Subcutaneous abdominal adipose tissue (tissue), 5 donors: ENCODE measurements at regions not wholly inside any gene's neighbourhood (a gene's known extent, or its start where the extent isn't known, plus 50 kb on each side); places are given as distances from the start of the nearest gene placed in this dataset.

ENCODE experiments used
- H3K27ac ChIP-seq: one replicate; pipeline ENCODE4 v1.7.0; 2013; ENCODE audit warnings: low read depth, mild to moderate bottlenecking, inconsistent platforms, low read length, moderate library complexity
- H3K27me3 ChIP-seq, 5 donors: one replicate each; pipeline ENCODE4 v1.7.0; 2013; ENCODE audit warnings: low read length in 5 of 5, inconsistent platforms in 1 of 5; ENCODE audit not compliant: control insufficient read depth in 5 of 5, insufficient read depth in 4 of 5
- H3K36me3 ChIP-seq, 5 donors: one replicate each; pipeline ENCODE4 v1.7.0; 2013; ENCODE audit warnings: low read length in 5 of 5; ENCODE audit not compliant: control insufficient read depth in 5 of 5, insufficient read depth in 5 of 5
- H3K4me1 ChIP-seq, 5 donors: one replicate each; pipeline ENCODE4 v1.7.0; 2013; ENCODE audit warnings: low read length in 5 of 5, mild to moderate bottlenecking in 3 of 5, moderate library complexity in 1 of 5; ENCODE audit not compliant: control insufficient read depth in 5 of 5, insufficient read depth in 5 of 5
- H3K4me3 ChIP-seq, 5 donors: one replicate each; pipeline ENCODE4 v1.7.0; 2013; ENCODE audit warnings: low read length in 5 of 5, low read depth in 1 of 5
- H3K9ac ChIP-seq, 5 donors: one replicate each; pipeline ENCODE4 v1.7.0; 2013; ENCODE audit warnings: low read length in 5 of 5, mild to moderate bottlenecking in 4 of 5, moderate library complexity in 3 of 5
- H3K9me3 ChIP-seq, 5 donors: one replicate each; pipeline ENCODE4 v1.7.0; 2013; ENCODE audit warnings: low read length in 5 of 5; ENCODE audit not compliant: control insufficient read depth in 5 of 5
- donor health status: healthy.
- donor health status: healthy.
- donor health status: healthy.
- donor health status: healthy.
- donor health status: healthy.

DNA sequence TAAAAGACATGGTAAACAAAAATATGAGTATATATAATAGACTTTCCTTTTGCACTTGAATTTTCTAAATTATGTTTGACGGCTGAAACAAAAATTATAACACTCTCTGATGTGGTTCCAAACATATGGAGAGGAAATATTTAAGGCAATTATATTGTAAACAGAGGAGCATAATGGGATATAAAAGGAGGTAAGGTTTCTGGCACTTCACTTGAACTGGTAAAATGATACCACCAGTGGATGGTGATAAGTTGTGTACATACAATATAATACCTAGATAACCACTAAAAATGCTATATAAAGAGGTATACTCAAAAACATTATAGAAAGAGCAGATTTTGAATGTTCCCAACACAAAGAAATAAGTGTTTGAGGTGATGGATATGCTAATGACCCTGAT is 192.9 kb upstream of the RAD23B start:
- Histone ChIP-seq H3K9me3 (peaks cover 0 to 5% (median 0%) of the 10 kb centered on the region in 5 donors), H3K9ac (no peak overlapping the region), H3K27ac (no peak overlapping the region)

DNA sequence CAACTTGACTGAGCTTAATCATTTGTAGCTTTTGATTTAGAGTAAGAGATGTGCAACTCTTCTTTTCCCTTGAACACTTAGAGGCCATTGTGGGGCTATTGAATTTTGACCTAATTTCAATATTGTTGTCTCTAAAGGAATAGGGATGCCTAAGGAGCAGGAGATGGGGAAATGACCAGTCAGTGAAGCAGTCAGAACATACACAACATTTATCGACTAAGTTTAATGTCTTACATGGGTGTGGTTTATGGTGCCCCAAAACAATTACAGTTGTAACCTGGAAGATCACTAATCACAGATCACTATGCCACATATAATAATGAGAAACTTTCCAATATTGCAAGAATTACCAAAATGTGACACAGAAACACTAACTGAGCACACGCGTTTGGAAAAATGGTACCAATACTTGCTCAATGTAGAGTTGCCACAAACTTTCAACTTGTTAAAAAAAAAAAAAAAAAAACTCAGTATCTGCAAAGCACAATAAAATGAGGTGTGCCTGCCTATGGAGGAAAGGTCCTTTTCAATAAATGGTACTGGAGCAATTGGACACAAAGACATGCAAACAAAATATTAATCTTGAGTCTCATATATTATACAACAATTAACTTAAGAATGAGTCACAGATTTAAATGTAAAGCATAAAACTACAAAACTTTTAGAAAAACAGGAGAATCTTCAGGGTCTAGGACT is 189.6 kb upstream of the RAD23B start:
- Histone ChIP-seq H3K9ac (no peak overlapping the region), H3K4me3 (no peak overlapping the region), H3K27ac (no peak overlapping the region), H3K9me3 (peaks cover 0 to 5% (median 0%) of the 10 kb centered on the region in 5 donors), H3K27me3 (no peaks in the 10 kb centered on the region), H3K4me1 (no peaks in the 10 kb centered on the region), H3K36me3 (peaks cover 0 to 3% (median 0%) of the 10 kb centered on the region in 5 donors)

More for the DNA sequence above, 192.9 kb upstream of the RAD23B start:
- no peaks in the 10 kb centered on the region for H3K4me1 ChIP-seq
- no peaks in the 10 kb centered on the region for H3K27me3 ChIP-seq
- peaks cover 0 to 3% (median 0%) of the 10 kb centered on the region in 5 donors for H3K36me3 ChIP-seq
- H3K4me3 ChIP-seq = no peak overlapping the region

DNA sequence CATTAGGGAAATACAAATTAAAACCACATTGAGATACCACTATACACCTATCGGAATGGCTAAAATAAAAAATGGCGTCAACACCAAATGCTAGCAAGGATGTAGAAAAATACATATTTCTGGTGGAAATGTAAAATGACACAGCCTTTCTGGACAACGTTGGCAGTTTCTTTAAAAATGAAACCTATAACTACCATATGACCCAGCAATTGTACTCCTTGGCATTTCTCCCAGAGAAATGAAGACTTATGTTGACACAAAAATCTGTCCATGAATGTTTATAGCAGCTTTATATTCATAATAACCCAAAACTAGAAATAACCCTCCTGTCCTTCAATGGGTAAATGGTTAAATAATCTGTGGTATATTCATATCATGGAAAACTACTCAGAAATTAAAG is 188.7 kb upstream of the RAD23B start:
- Histone ChIP-seq H3K9me3 (peaks cover 0 to 5% (median 0%) of the 10 kb centered on the region in 5 donors), H3K27ac (no peak overlapping the region)

DNA sequence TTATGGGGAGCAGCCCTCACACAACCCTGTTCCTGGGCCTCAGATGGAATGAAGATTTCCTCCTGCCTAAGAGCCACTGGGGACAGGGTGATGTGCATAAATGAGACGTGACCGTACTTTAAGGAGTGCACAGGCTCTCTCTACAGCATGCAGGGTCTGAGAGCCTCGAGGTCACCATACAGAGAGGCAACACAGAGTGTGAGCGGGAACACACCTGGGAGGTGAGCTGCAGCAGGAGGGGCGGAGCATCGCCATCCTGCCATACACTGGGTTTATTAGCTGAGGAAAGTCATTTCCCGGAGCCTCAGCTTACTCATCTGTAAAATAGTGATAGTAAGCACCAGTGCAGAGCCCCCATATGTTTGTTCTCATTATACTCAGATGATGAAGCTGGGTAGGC is 182.5 kb upstream of the RAD23B start:
- H3K27me3 ChIP-seq = no peaks in the 10 kb centered on the region
- H3K4me3 ChIP-seq = no peak overlapping the region
- no peak overlapping the region for H3K9ac ChIP-seq
- H3K9me3 ChIP-seq = no peaks in the 10 kb centered on the region
- H3K36me3 ChIP-seq = no peaks in the 10 kb centered on the region
- no peak overlapping the region for H3K27ac ChIP-seq
- no peaks in the 10 kb centered on the region for H3K4me1 ChIP-seq

More for the DNA sequence above, 188.7 kb upstream of the RAD23B start:
- Histone ChIP-seq H3K9ac (no peak overlapping the region), H3K4me1 (no peaks in the 10 kb centered on the region), H3K36me3 (peaks cover 0 to 3% (median 0%) of the 10 kb centered on the region in 5 donors), H3K4me3 (no peak overlapping the region), H3K27me3 (no peaks in the 10 kb centered on the region)

DNA sequence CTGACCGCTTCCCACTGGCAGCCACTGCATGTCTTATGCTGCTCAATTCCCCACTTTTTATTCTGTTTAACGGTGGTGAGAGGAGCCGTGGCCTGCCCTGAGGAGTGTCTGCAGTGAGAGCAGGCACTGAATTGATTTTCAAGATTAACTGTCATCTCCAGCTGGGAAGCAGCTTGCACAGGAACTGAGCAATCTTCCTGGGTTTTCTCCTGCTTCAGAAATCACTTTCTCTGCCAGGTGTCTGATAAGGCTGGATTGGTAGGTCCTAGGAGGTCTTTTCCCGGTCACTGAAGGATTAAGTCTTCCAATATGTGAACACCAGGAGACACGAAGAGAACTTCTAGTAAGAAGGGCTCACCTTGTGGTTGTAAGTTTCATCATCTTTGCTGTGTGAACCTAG is 181.1 kb upstream of the RAD23B start:
- Histone ChIP-seq H3K4me1 (no peaks in the 10 kb centered on the region), H3K4me3 (no peak overlapping the region), H3K9me3 (no peaks in the 10 kb centered on the region), H3K36me3 (no peaks in the 10 kb centered on the region), H3K27me3 (no peaks in the 10 kb centered on the region), H3K9ac (no peak overlapping the region), H3K27ac (no peak overlapping the region)

DNA sequence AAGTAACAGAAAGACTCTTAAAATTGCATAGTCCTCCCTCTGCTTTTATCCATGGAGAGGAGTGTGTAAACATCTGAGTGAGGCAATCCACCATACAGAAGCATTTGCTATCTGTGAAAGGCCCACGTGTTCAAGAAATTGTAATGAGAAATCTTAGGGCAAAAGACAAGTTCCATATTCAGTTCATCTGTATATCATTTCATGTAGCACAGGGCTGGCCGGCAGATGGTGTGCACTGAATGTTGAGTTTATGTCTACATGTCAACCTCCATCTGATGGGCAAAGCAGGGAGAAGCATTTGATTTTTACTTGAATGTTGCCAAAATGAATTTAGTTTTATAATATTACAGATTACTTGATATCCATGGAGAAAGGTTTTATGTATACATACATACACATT is 179.5 kb upstream of the RAD23B start:
- Histone ChIP-seq H3K9me3 (no peaks in the 10 kb centered on the region), H3K27ac (no peak overlapping the region), H3K9ac (no peak overlapping the region)

DNA sequence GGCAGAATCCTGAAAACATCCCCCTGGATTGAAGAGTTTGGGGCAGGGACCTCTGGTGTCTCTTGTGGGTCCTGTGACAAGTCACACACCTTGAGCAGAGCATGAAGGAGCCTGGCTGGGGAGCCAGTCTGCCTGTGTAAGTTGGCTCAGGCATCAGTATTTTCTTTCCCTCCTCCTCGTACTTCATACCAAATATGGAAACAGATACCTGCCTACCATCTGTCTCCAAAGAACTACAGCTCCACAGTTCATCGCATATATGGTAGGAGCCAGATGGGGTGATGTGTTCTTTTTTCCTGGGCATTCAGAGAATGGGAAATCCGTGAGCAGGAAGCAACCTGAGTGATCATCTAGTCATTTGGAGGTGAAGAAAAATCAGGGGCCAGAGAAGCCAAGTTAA is 177.3 kb upstream of the RAD23B start:
- H3K4me3 ChIP-seq = no peak overlapping the region
- H3K27me3 ChIP-seq = no peaks in the 10 kb centered on the region
- no peak overlapping the region for H3K27ac ChIP-seq
- H3K4me1 ChIP-seq = peaks cover 0 to 4% (median 0%) of the 10 kb centered on the region in 5 donors
- H3K9me3 ChIP-seq = no peaks in the 10 kb centered on the region
- H3K36me3 ChIP-seq = no peaks in the 10 kb centered on the region
- H3K9ac ChIP-seq = no peak overlapping the region

More for the DNA sequence above, 179.5 kb upstream of the RAD23B start:
- H3K36me3 ChIP-seq = no peaks in the 10 kb centered on the region
- no peaks in the 10 kb centered on the region for H3K4me1 ChIP-seq
- H3K4me3 ChIP-seq = no peak overlapping the region
- H3K27me3 ChIP-seq = no peaks in the 10 kb centered on the region

DNA sequence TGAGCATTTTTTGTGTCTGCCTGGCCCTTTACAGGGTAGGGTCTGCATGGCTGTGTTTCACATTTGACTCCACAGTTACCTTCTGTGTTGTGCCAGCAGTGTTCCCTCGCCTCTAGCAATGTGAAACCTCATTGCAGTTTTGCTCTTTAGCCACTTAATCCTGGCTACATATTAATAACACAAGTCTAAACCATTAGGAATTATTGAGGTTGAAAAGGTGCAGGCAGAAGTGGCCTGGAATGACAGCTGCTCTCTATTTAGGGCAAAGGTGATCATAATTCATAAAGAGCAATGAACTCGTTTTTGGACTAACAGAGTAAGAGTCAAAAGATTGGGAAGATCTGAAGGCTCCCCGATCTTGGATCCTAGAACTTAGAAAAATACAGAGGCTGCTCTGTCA is 176.7 kb upstream of the RAD23B start:
- Histone ChIP-seq H3K9me3 (no peaks in the 10 kb centered on the region), H3K27me3 (peaks cover 0 to 3% (median 0%) of the 10 kb centered on the region in 5 donors), H3K27ac (no peak overlapping the region), H3K4me3 (no peak overlapping the region), H3K4me1 (peaks cover 0 to 6% (median 0%) of the 10 kb centered on the region in 5 donors), H3K9ac (no peak overlapping the region), H3K36me3 (no peaks in the 10 kb centered on the region)

DNA sequence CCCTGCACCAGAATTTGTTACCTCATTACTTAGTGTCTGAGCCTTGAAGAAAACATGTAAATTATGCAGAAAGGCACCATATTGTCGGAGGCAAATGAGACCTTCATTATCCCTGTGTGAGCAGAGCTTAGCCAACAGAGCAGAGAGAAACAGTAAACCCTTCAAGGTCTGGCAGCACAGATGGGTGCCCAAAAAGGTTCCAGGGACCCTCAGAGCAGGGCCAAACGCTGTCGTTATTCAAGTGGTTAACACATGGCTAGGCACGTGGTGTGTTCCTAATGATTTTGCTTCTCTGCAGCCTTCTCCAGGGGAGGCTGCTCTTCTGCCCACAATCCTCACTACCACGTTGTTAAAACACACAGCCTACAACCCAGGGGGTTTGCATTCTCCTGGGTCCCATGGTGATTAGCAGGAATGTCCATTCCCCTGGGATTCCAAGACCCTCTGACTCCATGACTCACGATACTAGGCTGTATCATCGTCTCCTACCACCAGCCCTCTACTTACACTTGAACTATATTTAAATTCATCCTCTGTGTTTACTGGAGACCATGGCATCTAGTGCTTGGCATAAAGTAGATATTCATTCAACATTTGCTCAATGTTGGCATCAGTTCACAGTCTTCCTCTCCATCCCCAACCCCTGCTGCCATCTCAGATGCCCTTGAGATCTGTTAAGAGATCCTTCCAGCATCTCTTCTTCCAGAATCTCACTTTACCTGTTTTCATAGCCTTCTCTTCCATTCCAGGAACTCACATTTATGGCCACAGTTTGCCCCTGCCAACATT is 174.5 kb upstream of the RAD23B start:
- peaks cover 0 to 3% (median 0%) of the 10 kb centered on the region in 5 donors for H3K27me3 ChIP-seq
- H3K9ac ChIP-seq = no peak overlapping the region
- peaks cover 0 to 10% (median 0%) of the 10 kb centered on the region in 5 donors for H3K4me1 ChIP-seq
- no peak overlapping the region for H3K4me3 ChIP-seq
- H3K27ac ChIP-seq = no peak overlapping the region
- no peaks in the 10 kb centered on the region for H3K9me3 ChIP-seq
- H3K36me3 ChIP-seq = no peaks in the 10 kb centered on the region

DNA sequence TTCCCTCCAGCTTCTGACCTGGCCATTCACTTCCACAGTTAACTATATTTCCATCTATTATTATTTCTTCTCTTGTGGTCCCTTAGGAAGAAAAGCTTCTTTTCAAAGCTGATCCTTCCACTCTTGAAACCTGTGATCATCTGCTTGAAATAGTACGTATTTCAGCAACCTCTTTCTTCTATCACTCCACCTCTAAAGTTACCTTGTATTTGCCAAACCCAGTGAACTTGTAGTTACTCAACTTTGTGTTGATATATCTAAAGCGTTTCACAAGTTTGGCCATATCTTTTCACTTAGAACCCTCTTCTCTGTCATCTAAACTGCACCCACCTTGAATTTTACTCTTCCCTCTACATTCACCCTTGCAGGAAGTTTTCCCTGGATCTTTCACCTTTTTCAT is 173.8 kb upstream of the RAD23B start:
- Histone ChIP-seq H3K9ac (no peak overlapping the region), H3K4me3 (no peak overlapping the region), H3K9me3 (no peaks in the 10 kb centered on the region), H3K27ac (no peak overlapping the region), H3K4me1 (peaks cover 0 to 10% (median 0%) of the 10 kb centered on the region in 5 donors), H3K27me3 (peaks cover 0 to 3% (median 0%) of the 10 kb centered on the region in 5 donors), H3K36me3 (no peaks in the 10 kb centered on the region)
